ENCODE measurements at regions not wholly inside any gene's neighbourhood (a gene's known extent, or its start where the extent isn't known, plus 50 kb on each side); places are given as distances from the start of the nearest gene placed in this dataset.
"Not testable (repeated sequence)": the region's sequence is repeated elsewhere in the genome, so short reads cannot be mapped to it uniquely, and the experiment has no call there.

- no peak for DNase-seq (ENCODE audit: extremely low spot score)
- Histone ChIP-seq H3K36me3 (ENCODE audit: insufficient read depth) (no peaks in the 10 kb centered on the region), H3K4me1 (ENCODE audit: insufficient read depth) (no peaks in the 10 kb centered on the region), H3K4me3 (ENCODE audit: low read depth, low read length) (no peak overlapping the region), H3K27ac (ENCODE audit: low read depth) (no peak overlapping the region)
- WGBS = 49% methylated on average over 5 of the region's 5 CpGs
Observed at GRCh38 chr12:58310809-58311622, 369.6 kb downstream of the ATP23 start.

GRCh38 chr12:58313091-58313855 is 371.9 kb downstream of the ATP23 start:
- Histone ChIP-seq H3K27ac (ENCODE audit: low read depth) (no peak overlapping the region), H3K4me1 (ENCODE audit: insufficient read depth) (no peaks in the 10 kb centered on the region), H3K4me3 (ENCODE audit: low read depth, low read length) (no peak overlapping the region), H3K36me3 (ENCODE audit: insufficient read depth) (no peaks in the 10 kb centered on the region)
- no peak for DNase-seq (ENCODE audit: extremely low spot score)
- WGBS = 66% methylated on average over 4 of the region's 4 CpGs

DNA sequence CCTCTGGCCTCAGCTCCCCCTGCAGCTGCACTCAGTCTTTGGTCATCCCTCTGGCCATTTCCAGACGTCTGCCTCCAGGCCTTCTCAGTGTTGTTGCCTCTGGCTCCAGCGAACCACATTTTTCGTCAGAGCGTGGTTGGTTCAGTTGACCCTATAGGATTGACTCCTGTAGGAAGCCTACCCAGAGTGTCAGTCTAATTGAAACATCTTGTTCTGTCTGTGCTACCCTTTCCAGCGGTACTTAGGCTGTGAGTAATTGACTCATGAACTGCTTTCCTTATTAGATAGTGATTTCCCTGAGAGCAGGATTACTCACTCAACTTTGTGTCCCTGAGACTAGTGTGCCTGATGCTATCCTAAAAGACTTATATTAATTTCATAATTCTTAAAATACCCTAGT is 373.2 kb downstream of the ATP23 start:
- WGBS = 92% methylated on average over 5 of the region's 5 CpGs
- no peaks in the 10 kb centered on the region for H3K4me1 ChIP-seq (ENCODE audit: insufficient read depth)

DNA sequence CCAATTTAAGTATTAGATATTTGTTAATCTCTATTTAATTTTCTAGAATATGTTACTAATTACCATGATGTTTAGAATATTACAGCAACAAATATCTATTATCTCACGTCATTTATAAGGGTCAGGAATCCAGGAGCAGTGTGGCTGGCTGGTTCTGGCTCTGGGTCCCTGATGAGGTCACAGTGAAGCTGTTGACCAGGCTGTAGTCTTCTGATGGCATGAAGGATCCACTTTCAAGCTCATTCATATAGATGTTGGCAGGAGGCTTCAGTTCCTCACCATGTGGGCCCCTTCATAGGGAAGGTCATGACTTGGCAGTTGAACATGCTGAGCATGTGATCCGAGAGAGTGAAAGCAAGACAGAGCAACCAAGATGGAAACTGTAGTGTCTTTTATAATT is 375.6 kb downstream of the ATP23 start:
- no peaks in the 10 kb centered on the region for H3K36me3 ChIP-seq (ENCODE audit: insufficient read depth)
- DNase-seq (ENCODE audit: extremely low spot score) = no peak
- no peak overlapping the region for H3K27ac ChIP-seq (ENCODE audit: low read depth)
- 84% methylated on average over 2 of the region's 2 CpGs for WGBS
- no peak overlapping the region for H3K4me3 ChIP-seq (ENCODE audit: low read depth, low read length)
- H3K4me1 ChIP-seq (ENCODE audit: insufficient read depth) = no peaks in the 10 kb centered on the region

More for the DNA sequence above, 373.2 kb downstream of the ATP23 start:
- no peak for DNase-seq (ENCODE audit: extremely low spot score)
- Histone ChIP-seq H3K27ac (ENCODE audit: low read depth) (no peak overlapping the region), H3K36me3 (ENCODE audit: insufficient read depth) (no peaks in the 10 kb centered on the region), H3K4me3 (ENCODE audit: low read depth, low read length) (no peak overlapping the region)

DNA sequence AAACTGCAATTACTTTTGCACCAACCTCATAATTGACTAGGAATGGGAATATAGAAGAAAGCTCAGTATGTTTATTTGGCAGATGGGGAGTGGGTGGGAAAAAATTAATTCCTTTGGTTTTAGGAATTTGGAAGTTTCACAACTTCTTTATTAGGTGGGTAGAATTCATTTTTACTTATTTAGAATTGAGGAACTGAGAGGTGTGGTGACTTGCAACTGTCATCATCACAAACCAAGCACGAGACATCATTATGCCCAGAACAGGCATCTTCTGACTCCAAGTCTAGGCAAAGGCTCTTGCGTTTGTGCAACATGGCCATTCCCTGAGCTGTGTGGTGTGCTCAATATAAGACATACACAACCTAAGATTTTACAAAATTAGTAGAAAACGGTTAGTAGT is 380.0 kb downstream of the ATP23 start:
- no peak overlapping the region for H3K27ac ChIP-seq (ENCODE audit: low read depth)
- no peak for DNase-seq (ENCODE audit: extremely low spot score)
- H3K4me3 ChIP-seq (ENCODE audit: low read depth, low read length) = no peak overlapping the region
- no peaks in the 10 kb centered on the region for H3K36me3 ChIP-seq (ENCODE audit: insufficient read depth)
- WGBS = 94% methylated on average over 3 of the region's 3 CpGs
- no peaks in the 10 kb centered on the region for H3K4me1 ChIP-seq (ENCODE audit: insufficient read depth)

DNA sequence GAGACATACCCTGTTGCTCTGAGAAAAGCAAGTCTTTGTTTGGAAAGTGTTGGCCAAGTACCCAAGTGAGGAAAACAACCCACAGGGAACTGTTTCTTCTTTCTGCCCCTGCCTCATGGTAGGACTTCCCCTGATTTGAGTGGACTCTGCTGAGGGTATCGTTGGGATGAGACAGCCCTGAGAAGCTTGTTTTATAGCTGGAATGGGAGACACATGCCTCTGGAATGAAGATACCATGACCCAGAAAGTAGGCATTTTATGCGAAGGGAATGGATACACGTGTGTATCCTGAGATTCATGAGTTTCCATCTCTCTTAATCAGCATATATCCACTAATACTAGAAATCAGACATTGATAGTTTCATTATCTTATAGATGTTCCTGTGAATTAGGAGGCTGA is 382.3 kb downstream of the ATP23 start:
- WGBS = 90% methylated on average over 3 of the region's 3 CpGs
- no peaks in the 10 kb centered on the region for H3K4me1 ChIP-seq (ENCODE audit: insufficient read depth)
- no peaks in the 10 kb centered on the region for H3K36me3 ChIP-seq (ENCODE audit: insufficient read depth)
- no peak for DNase-seq (ENCODE audit: extremely low spot score)
- no peak overlapping the region for H3K27ac ChIP-seq (ENCODE audit: low read depth)
- no peak overlapping the region for H3K4me3 ChIP-seq (ENCODE audit: low read depth, low read length)

- Histone ChIP-seq H3K4me3 (ENCODE audit: low read depth, low read length) (no peak overlapping the region), H3K4me1 (ENCODE audit: insufficient read depth) (no peaks in the 10 kb centered on the region), H3K36me3 (ENCODE audit: insufficient read depth) (no peaks in the 10 kb centered on the region), H3K27ac (ENCODE audit: low read depth) (no peak overlapping the region)
- WGBS = 26% methylated on average over 1 of the region's 1 CpG
- DNase-seq (ENCODE audit: extremely low spot score) = no peak
Observed at GRCh38 chr12:58325561-58325960, 384.2 kb downstream of the ATP23 start.

DNA sequence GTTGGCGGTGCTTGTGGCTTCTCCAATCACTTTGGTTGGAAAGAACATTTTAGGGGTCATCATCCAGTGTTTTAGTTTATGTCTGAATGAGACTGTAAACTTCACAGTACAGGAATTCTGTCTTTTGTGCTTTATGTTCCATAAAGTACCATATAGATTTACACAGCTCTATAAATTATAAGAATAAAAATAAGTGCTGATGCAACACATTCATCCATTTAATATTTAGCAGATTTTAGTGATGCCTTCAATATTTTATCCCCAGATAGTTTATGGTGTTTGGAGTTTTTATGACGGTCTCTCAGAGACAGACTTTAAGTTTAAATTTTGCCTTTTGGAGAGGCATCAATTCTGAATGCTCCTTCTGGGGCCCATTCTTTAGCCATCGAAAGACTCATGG is 385.2 kb downstream of the ATP23 start:
- 89% methylated on average over 3 of the region's 3 CpGs for WGBS
- no peaks in the 10 kb centered on the region for H3K4me1 ChIP-seq (ENCODE audit: insufficient read depth)
- no peak for DNase-seq (ENCODE audit: extremely low spot score)
- no peaks in the 10 kb centered on the region for H3K36me3 ChIP-seq (ENCODE audit: insufficient read depth)
- H3K27ac ChIP-seq (ENCODE audit: low read depth) = no peak overlapping the region
- H3K4me3 ChIP-seq (ENCODE audit: low read depth, low read length) = no peak overlapping the region

- H3K4me3 ChIP-seq (ENCODE audit: low read depth, low read length); DNase-seq (ENCODE audit: extremely low spot score); H3K36me3 ChIP-seq (ENCODE audit: insufficient read depth); H3K4me1 ChIP-seq (ENCODE audit: insufficient read depth); H3K27ac ChIP-seq (ENCODE audit: low read depth): not testable (repeated sequence)
- WGBS = 17% methylated on average over 2 of the region's 5 CpGs
Observed at GRCh38 chr12:58336581-58337242, 395.3 kb downstream of the ATP23 start.

- not testable (repeated sequence) for H3K4me3 ChIP-seq (ENCODE audit: low read depth, low read length); H3K4me1 ChIP-seq (ENCODE audit: insufficient read depth); H3K27ac ChIP-seq (ENCODE audit: low read depth); DNase-seq (ENCODE audit: extremely low spot score); H3K36me3 ChIP-seq (ENCODE audit: insufficient read depth)
- WGBS = 93% methylated on average over 3 of the region's 3 CpGs
Observed at GRCh38 chr12:58337539-58337938, 396.2 kb downstream of the ATP23 start.

DNA sequence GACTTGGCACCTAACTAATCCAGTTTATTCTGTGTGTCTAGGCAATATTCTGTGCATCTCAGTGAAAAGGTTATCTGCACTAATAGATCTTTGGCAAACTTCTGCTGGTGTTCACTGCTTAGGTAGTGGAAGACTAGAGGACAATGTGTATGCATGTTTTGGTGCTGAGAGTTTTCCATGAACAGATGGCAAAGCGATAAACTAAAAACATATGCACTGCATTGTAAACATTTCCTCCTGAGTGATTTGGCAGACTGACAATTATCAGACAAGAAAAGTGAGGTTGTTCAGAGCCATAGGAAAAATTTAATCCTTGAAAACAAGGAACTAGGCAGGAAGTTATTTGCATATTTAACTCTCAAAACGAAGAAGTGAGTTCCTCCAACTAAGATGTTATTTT is 400.4 kb downstream of the ATP23 start:
- no peaks in the 10 kb centered on the region for H3K36me3 ChIP-seq (ENCODE audit: insufficient read depth)
- no peak overlapping the region for H3K4me3 ChIP-seq (ENCODE audit: low read depth, low read length)
- peak; percentile 56 for DNase-seq (ENCODE audit: extremely low spot score)
- no peaks in the 10 kb centered on the region for H3K4me1 ChIP-seq (ENCODE audit: insufficient read depth)
- no peak overlapping the region for H3K27ac ChIP-seq (ENCODE audit: low read depth)
- WGBS = 46% methylated on average over 2 of the region's 2 CpGs

GRCh38 chr12:58342736-58343135 is 401.4 kb downstream of the ATP23 start:
- no peak for DNase-seq (ENCODE audit: extremely low spot score)
- H3K27ac ChIP-seq (ENCODE audit: low read depth) = no peak overlapping the region
- H3K4me1 ChIP-seq (ENCODE audit: insufficient read depth) = no peaks in the 10 kb centered on the region
- no peak overlapping the region for H3K4me3 ChIP-seq (ENCODE audit: low read depth, low read length)
- WGBS = 88% methylated on average over 3 of the region's 3 CpGs
- H3K36me3 ChIP-seq (ENCODE audit: insufficient read depth) = no peaks in the 10 kb centered on the region

DNA sequence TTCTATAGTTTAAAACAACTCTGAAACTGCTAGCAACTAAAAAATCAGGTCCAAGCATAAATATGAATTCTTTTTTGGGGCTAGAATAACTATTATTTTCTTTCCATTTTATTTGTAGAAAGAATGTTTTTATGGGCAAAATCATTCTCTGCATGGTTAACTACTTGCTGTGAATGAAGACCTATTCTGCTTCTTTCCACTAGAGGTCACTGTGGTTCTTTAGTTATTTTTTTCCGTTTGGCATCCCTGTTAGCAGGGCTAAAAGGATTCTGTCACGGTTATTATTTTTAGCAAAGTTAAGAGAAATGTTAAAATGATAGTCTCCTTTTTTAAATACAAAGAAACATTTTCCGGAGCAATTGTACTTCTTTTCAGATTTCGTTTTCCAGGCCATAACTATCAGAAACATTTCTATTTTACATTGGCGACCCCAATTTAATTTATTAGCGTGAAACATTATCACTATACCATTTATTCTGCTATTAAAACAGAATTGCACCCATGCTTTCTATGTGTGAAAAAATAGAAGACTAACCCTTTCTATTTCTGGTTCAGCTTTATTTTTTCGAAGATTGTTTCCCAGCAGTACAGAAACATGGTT is 404.8 kb downstream of the ATP23 start:
- 39% methylated on average over 7 of the region's 7 CpGs for WGBS
- H3K4me3 ChIP-seq (ENCODE audit: low read depth, low read length) = no peak overlapping the region
- DNase-seq (ENCODE audit: extremely low spot score) = peak; percentile 23
- no peaks in the 10 kb centered on the region for H3K36me3 ChIP-seq (ENCODE audit: insufficient read depth)
- H3K4me1 ChIP-seq (ENCODE audit: insufficient read depth) = no peaks in the 10 kb centered on the region
- H3K27ac ChIP-seq (ENCODE audit: low read depth) = no peak overlapping the region

Data from urinary bladder (tissue), 3 donors.